Progenitor cell of endocrine pancreas (in vitro differentiated cells): ENCODE measurements at regions not wholly inside any gene's neighbourhood (a gene's known extent, or its start where the extent isn't known, plus 50 kb on each side); places are given as distances from the start of the nearest gene placed in this dataset.

ENCODE experiments used
- DNase-seq: peaks from one replicate; pipeline ENCODE4 v3.0.0; 2021; ENCODE audit warnings: low spot score; ENCODE audit not compliant: unreplicated experiment
- H3K27ac Mint-ChIP-seq: 2 replicates; pipeline ENCODE4 v1.8.0; 2021; ENCODE audit warnings: mild to moderate bottlenecking, moderate library complexity, mixed read lengths
- H3K27me3 Mint-ChIP-seq: 2 replicates; pipeline ENCODE4 v1.8.0; 2021; ENCODE audit warnings: mixed read lengths
- H3K36me3 Mint-ChIP-seq: 2 replicates; pipeline ENCODE4 v1.8.0; 2022; ENCODE audit warnings: mixed read lengths; ENCODE audit not compliant: insufficient read depth
- H3K4me1 Mint-ChIP-seq: 2 replicates; pipeline ENCODE4 v1.8.0; 2021; ENCODE audit warnings: low read depth, mixed read lengths
- H3K4me3 Mint-ChIP-seq: 2 replicates; pipeline ENCODE4 v1.8.0; 2021; ENCODE audit warnings: low read depth, mild to moderate bottlenecking, moderate library complexity, mixed read lengths
- H3K9me3 Mint-ChIP-seq: 2 replicates; pipeline ENCODE4 v1.8.0; 2021; ENCODE audit warnings: low read depth, mixed read lengths
- TF ChIP-seq, protein P1 (sequence below): fragments of 200-600 bp; sonication (generic); IDR thresholded peaks from one replicate; pipeline ENCODE4 v1.5.0; 2021; ENCODE audit warnings: antibody characterized with exemption, mild to moderate bottlenecking; ENCODE audit not compliant: unreplicated experiment

DNA sequence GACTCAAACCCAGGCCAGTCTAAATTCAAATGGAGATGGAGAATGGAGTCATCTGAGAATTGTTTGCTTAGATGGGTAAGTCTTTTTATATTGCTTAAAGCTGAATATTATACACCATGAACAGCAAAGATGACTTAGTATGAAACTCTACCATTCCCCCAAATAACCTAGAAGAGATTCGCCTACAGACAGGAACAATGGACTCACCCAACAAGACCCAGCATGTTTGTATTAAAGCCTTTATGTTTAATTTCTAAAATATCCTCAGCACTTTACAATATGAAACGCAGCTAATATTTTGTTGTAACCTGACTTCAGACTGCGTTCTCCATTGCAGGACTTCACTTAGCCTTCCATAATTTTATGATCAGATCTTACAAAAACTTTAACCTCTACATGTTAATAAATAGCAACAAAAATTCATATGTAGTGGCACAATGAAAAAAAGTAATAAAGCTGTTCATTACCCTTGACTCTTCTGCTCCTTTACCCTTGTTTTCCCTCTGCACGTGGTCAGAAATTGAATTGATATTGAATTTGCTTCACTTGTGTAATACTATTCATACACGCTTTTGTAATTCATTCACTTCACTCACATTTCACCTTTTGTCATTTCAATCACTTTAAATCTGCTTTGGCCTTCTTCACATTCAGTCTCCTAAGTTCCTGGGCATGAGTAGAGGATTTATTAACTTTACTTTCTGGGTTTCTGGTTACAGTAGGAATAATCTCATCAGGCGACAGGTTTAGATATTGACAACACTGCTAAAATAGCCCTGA is 177.3 kb upstream of the PTBP2 start:
- TF ChIP-seq, protein P1, sequence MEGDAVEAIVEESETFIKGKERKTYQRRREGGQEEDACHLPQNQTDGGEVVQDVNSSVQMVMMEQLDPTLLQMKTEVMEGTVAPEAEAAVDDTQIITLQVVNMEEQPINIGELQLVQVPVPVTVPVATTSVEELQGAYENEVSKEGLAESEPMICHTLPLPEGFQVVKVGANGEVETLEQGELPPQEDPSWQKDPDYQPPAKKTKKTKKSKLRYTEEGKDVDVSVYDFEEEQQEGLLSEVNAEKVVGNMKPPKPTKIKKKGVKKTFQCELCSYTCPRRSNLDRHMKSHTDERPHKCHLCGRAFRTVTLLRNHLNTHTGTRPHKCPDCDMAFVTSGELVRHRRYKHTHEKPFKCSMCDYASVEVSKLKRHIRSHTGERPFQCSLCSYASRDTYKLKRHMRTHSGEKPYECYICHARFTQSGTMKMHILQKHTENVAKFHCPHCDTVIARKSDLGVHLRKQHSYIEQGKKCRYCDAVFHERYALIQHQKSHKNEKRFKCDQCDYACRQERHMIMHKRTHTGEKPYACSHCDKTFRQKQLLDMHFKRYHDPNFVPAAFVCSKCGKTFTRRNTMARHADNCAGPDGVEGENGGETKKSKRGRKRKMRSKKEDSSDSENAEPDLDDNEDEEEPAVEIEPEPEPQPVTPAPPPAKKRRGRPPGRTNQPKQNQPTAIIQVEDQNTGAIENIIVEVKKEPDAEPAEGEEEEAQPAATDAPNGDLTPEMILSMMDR, result no peak
- Mint-ChIP-seq H3K9me3 (no peaks in the 10 kb centered on the region), H3K27ac (no peak overlapping the region), H3K4me3 (no peak overlapping the region), H3K4me1 (peaks cover 2% of the 10 kb centered on the region), H3K27me3 (no peaks in the 10 kb centered on the region), H3K36me3 (no peaks in the 10 kb centered on the region)
- no peak for DNase-seq

DNA sequence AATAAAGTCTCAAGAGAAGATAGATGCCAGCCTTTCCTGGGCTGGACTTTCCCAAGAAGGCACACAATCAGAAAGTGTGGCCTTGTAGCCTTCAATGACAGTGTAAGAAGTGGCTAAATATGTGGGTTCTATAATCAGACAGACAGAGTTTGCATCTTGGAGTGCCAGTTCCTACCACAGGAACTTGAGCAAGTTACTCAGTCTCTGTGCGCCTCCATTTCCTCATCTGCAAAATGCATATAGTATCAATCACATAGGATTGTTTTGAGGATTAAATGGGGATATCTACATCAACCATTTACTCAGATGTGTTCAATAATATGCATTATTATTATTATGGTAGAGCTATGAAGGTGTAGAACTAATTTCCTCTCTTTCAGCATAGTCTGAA is 176.8 kb upstream of the PTBP2 start:
- no peaks in the 10 kb centered on the region for H3K36me3 Mint-ChIP-seq

DNA sequence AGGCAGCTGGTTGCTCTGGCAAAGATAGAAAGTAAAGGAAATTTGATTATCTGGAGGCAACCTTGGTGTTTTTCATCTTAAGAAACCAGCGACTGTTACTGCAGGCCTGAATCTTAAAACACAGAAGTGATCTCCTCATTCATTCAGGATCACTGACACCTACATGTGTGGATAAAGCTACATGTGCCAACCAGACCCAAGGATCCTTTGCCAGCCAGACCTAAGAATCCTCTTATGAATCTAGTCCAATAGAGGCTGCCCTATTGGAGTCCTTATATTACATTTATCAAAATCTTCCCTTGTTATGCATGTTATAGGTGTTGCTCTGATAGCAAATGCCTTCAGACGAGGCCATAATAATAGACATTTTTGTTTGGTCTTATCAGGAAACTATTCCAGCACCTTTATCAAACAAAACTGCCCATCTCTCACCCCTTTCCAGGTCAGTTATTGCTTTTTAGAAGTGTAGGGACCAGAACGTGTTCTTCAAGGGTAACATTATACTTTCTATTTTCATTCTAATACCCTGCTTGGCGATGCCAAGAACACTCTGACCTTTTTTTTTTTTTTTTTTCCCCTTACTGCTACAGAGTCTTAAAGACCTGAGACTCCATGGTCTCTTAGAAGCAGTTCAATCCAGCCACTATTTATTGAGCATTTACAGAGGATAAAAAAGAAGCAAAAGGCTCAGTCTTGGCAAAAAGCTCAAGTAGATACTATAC is 175.5 kb upstream of the PTBP2 start:
- TF ChIP-seq, protein P1, result no peak
- DNase-seq, result no peak
- H3K9me3 Mint-ChIP-seq, result no peaks in the 10 kb centered on the region
- no peak overlapping the region for H3K4me3 Mint-ChIP-seq
- no peaks in the 10 kb centered on the region for H3K27me3 Mint-ChIP-seq
- H3K36me3 Mint-ChIP-seq, result no peaks in the 10 kb centered on the region
- H3K4me1 Mint-ChIP-seq, result no peaks in the 10 kb centered on the region
- H3K27ac Mint-ChIP-seq, result no peak overlapping the region

More for the DNA sequence above, 176.8 kb upstream of the PTBP2 start:
- H3K27ac Mint-ChIP-seq, result no peak overlapping the region
- H3K9me3 Mint-ChIP-seq, result no peaks in the 10 kb centered on the region
- TF ChIP-seq, protein P1, result no peak
- H3K4me3 Mint-ChIP-seq, result no peak overlapping the region
- no peaks in the 10 kb centered on the region for H3K27me3 Mint-ChIP-seq
- no peaks in the 10 kb centered on the region for H3K4me1 Mint-ChIP-seq
- DNase-seq, result no peak

DNA sequence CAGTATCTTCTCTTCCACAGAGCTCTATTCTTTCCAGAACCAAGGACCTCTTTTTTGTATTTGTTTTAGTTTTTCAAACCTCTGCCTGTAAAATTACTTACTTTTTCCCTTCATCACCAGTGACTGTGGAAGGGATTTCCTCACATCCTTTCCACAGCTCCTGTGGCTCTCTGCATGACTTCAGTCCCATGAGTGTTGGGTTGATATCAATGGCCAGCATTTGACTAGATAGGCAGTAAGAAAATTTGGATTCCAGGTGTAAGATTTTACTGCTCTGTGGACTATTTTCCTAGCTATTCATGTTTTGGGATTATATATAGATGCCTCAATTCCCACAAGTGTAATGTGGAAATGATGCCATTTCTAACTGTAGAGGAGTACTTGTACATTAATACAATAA is 171.5 kb upstream of the PTBP2 start:
- no peaks in the 10 kb centered on the region for H3K36me3 Mint-ChIP-seq
- peaks cover 9% of the 10 kb centered on the region for H3K4me1 Mint-ChIP-seq
- DNase-seq, result no peak
- no peak overlapping the region for H3K4me3 Mint-ChIP-seq
- TF ChIP-seq, protein P1, result no peak
- no peaks in the 10 kb centered on the region for H3K9me3 Mint-ChIP-seq
- no peaks in the 10 kb centered on the region for H3K27me3 Mint-ChIP-seq
- no peak overlapping the region for H3K27ac Mint-ChIP-seq

DNA sequence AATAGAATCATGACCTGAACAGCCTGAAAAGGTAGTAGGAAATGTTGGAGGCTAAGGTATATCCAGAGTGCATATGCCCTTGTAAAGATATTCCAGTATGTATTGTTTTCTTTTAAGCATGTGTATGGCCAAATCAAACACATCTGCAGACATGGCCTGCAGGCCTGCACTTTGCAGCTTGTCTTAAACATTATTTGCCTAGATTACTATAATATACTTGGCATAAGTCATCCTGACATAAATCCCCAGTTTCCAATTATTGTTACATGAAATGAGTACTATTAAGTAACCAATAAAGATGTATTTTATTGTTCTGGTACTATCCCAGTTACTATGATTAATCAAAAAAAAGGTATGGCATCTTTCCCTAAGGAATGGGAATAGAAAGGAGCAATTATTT is 169.1 kb upstream of the PTBP2 start:
- Mint-ChIP-seq H3K27ac (no peak overlapping the region), H3K27me3 (no peaks in the 10 kb centered on the region), H3K4me3 (no peak overlapping the region), H3K36me3 (no peaks in the 10 kb centered on the region), H3K4me1 (peaks cover 16% of the 10 kb centered on the region), H3K9me3 (no peaks in the 10 kb centered on the region)
- TF ChIP-seq, protein P1, result no peak
- no peak for DNase-seq
